HepG2 (cell line): ENCODE measurements at regions not wholly inside any gene's neighbourhood (a gene's known extent, or its start where the extent isn't known, plus 50 kb on each side); places are given as distances from the start of the nearest gene placed in this dataset.

Source experiments
- HMGXB4 ChIP-seq, 2 experiments: sonication (generic) in 1 of 2; formaldehyde crosslinking in 1 of 2; IDR thresholded peaks; 2 replicates each; pipeline versions ENCODE4 v1.4.0 to v1.6.1; 2018 to 2020; ENCODE audit warnings: missing genetic modification reagents in 2 of 2, borderline replicate concordance in 1 of 2, low read depth in 1 of 2, mild to moderate bottlenecking in 1 of 2, missing biosample characterization in 1 of 2
- RELA ChIP-seq: sonication (generic); formaldehyde crosslinking; IDR thresholded peaks from 2 replicates; pipeline ENCODE4 v1.4.0; 2020; ENCODE audit warnings: missing genetic modification reagents
- YY1 ChIP-seq: IDR thresholded peaks from 2 replicates; pipeline ENCODE4 v1.6.1; 2011; ENCODE audit warnings: low read length, low read depth, moderate library complexity, mild to moderate bottlenecking; ENCODE audit not compliant: insufficient read depth, insufficient replicate concordance

DNA sequence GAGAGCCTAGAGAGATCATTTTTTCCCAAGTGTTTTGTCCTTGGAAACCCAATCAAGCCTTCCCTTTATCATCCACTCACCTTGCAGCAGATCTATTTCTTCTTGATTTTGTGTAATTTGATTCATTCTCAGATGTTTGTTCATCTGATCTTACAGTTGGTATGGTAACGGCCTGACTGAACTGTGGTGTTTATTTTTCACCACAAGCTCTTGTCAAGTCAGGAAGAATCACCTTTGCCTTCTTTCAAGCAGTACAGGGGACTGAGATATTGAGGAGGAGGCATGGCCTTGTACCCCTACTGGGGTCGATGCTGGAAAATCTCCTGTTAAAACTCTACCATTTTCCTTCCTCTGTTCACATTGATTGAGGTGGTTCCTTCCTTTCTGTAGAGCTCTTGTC is 361.4 kb upstream of the CFAP20DC start:
- no peak for TF ChIP-seq HMGXB4 (CRISPR knock-in tag; IDR thresholded peaks at IDR 0.05; ENCODE audit: borderline replicate concordance in 1 of 2, low read depth in 1 of 2)
- TF ChIP-seq RELA (CRISPR knock-in tag) = no peak
- no peak for TF ChIP-seq YY1
